GM18858 (cell line): ENCODE measurements at regions not wholly inside any gene's neighbourhood (a gene's known extent, or its start where the extent isn't known, plus 50 kb on each side); places are given as distances from the start of the nearest gene placed in this dataset.

Experiments
- ATAC-seq: cut with Tn5 transposase; IDR thresholded peaks from one replicate; pipeline ENCODE4 v1.9.1; 2021; ENCODE audit not compliant: unreplicated experiment

- no peak for ATAC-seq
Measured at GRCh38 chr10:71138166-71138830, 74.1 kb upstream of the UNC5B start.

- no peak for ATAC-seq
Measured at GRCh38 chr10:71141528-71141927, 70.8 kb upstream of the UNC5B start.

GRCh38 chr10:71143170-71143569 is 69.2 kb upstream of the UNC5B start:
- no peak for ATAC-seq

GRCh38 chr10:71143610-71144009 is 68.8 kb upstream of the UNC5B start:
- no peak for ATAC-seq

- ATAC-seq, result no peak
Measured at GRCh38 chr10:71144824-71145223, 67.5 kb upstream of the UNC5B start.

GRCh38 chr10:71145352-71145945 is 66.9 kb upstream of the UNC5B start:
- ATAC-seq, result no peak

- ATAC-seq, result no peak
Measured at GRCh38 chr10:71150796-71151195, 61.6 kb upstream of the UNC5B start.

GRCh38 chr10:71152043-71152442 is 60.3 kb upstream of the UNC5B start:
- ATAC-seq, result no peak

- no peak for ATAC-seq
Measured at GRCh38 chr10:71156436-71156835, 55.9 kb upstream of the UNC5B start.

- ATAC-seq, result no peak
Measured at GRCh38 chr10:71157435-71157834, 54.9 kb upstream of the UNC5B start.

GRCh38 chr10:71158251-71158650 is 54.1 kb upstream of the UNC5B start:
- no peak for ATAC-seq

GRCh38 chr10:71158902-71159301 is 53.5 kb upstream of the UNC5B start:
- no peak for ATAC-seq

- ATAC-seq, result no peak
Measured at GRCh38 chr10:71159892-71160291, 52.5 kb upstream of the UNC5B start.

- no peak for ATAC-seq
Measured at GRCh38 chr10:71161425-71161824, 50.9 kb upstream of the UNC5B start.
